NOMO-1 treated with dmso at 0.1 percent for 144 hours (cell line): ENCODE measurements at regions not wholly inside any gene's neighbourhood (a gene's known extent, or its start where the extent isn't known, plus 50 kb on each side); places are given as distances from the start of the nearest gene placed in this dataset.
A peak's percentile ranks its signal among the peaks of the same experiment; 100 is the strongest.
"Not testable (repeated sequence)": the region's sequence is repeated elsewhere in the genome, so short reads cannot be mapped to it uniquely, and the experiment has no call there.

Source experiments
- DNase-seq: peaks from one replicate; lab custom pipeline; 2025; ENCODE audit not compliant: unreplicated experiment; lab: John Stamatoyannopoulos, UW

GRCh38 chr2:215722986-215723630 lies 287.2 kb upstream of the FN1 start:
- DNase-seq, result no peak

GRCh38 chr2:215722125-215722524 lies 286.3 kb upstream of the FN1 start:
- no peak for DNase-seq

- DNase-seq, result not testable (repeated sequence)
Measured at GRCh38 chr2:215721515-215721914, 285.6 kb upstream of the FN1 start.

- DNase-seq, result no peak
Measured at GRCh38 chr2:215718890-215719289, 283.0 kb upstream of the FN1 start.

GRCh38 chr2:215718436-215718835 lies 282.6 kb upstream of the FN1 start:
- DNase-seq, result no peak

- no peak for DNase-seq
Measured at GRCh38 chr2:215717501-215718381, 281.9 kb upstream of the FN1 start.

GRCh38 chr2:215716956-215717355 lies 281.1 kb upstream of the FN1 start:
- DNase-seq, result no peak

GRCh38 chr2:215712871-215713790 lies 277.3 kb upstream of the FN1 start:
- DNase-seq, result no peak

GRCh38 chr2:215712219-215712868 lies 276.5 kb upstream of the FN1 start:
- no peak for DNase-seq

- no peak for DNase-seq
Measured at GRCh38 chr2:215711471-215712034, 275.7 kb upstream of the FN1 start.

- no peak for DNase-seq
Measured at GRCh38 chr2:215707608-215708007, 271.7 kb upstream of the FN1 start.

GRCh38 chr2:215705771-215706361 lies 270.0 kb upstream of the FN1 start:
- no peak for DNase-seq

GRCh38 chr2:215705281-215705680 lies 269.4 kb upstream of the FN1 start:
- no peak for DNase-seq

- DNase-seq, result no peak
Measured at GRCh38 chr2:215702116-215702902, 266.4 kb upstream of the FN1 start.

- DNase-seq, result peak; percentile 46
Measured at GRCh38 chr2:215699700-215700538, 264.1 kb upstream of the FN1 start.

GRCh38 chr2:215699018-215699417 lies 263.1 kb upstream of the FN1 start:
- DNase-seq, result no peak

- DNase-seq, result no peak
Measured at GRCh38 chr2:215698566-215698965, 262.7 kb upstream of the FN1 start.

GRCh38 chr2:215697496-215697895 lies 261.6 kb upstream of the FN1 start:
- no peak for DNase-seq
